ES-I3 (cell line): ENCODE measurements at regions not wholly inside any gene's neighbourhood (a gene's known extent, or its start where the extent isn't known, plus 50 kb on each side); places are given as distances from the start of the nearest gene placed in this dataset.

Source experiments
- H3K36me3 ChIP-seq: 2 replicates; pipeline ENCODE4 v1.6.1; 2013; ENCODE audit warnings: mild to moderate bottlenecking, low read length, control low read depth, moderate library complexity; ENCODE audit not compliant: insufficient read depth
- H3K4me1 ChIP-seq: 2 replicates; pipeline ENCODE4 v1.6.1; 2013; ENCODE audit warnings: mild to moderate bottlenecking, control low read depth, low read length; ENCODE audit not compliant: insufficient read depth
- H3K9ac ChIP-seq: 2 replicates; pipeline ENCODE4 v1.6.1; 2013; ENCODE audit warnings: low read depth, mild to moderate bottlenecking, low read length, moderate library complexity
- H3K9me3 ChIP-seq: 2 replicates; pipeline ENCODE4 v1.6.1; 2013; ENCODE audit warnings: mild to moderate bottlenecking, low read length, moderate library complexity; ENCODE audit not compliant: control insufficient read depth, insufficient read depth

DNA sequence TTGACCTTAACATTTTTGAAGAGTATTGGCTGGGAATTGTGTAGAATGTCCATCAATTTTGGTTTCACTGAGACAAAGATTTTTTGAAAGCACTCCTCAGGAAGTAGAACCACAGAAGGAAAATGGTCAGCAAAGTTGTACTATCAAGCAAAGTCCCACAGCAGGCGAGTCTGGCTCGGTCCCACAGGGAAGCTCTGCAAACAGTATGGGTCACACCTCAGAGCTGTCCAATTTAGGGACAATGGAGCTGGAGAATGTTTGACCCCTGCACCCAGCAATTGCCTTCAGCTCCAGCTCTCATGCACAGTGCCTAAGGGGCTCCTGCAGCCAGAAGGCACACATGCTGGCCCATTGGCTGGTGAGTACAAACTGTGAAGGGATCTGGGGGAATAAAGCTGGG lies 147.0 kb downstream of the MAFB start:
- H3K9me3 ChIP-seq, result no peaks in the 10 kb centered on the region
- no peaks in the 10 kb centered on the region for H3K36me3 ChIP-seq
- H3K4me1 ChIP-seq, result no peaks in the 10 kb centered on the region
- no peak overlapping the region for H3K9ac ChIP-seq

DNA sequence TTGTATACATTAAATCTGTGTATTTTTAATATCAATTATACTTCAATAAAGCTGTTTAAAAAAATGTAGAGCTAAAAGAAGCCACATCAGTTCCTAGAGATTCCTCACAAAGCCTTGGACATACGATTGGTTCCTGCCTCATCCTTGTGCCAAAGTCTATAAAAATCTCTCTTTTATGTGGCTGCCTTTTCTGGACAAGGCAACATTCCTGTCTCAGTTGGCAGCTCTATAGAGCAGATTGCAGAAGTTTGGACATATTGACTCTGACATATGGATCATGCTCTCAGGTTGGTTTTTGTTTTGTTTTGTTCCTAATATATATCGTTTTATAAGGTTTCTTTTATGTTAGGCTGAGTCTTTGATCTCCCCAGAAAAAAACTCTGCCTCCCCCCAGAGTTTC lies 148.9 kb downstream of the MAFB start:
- no peaks in the 10 kb centered on the region for H3K4me1 ChIP-seq
- no peaks in the 10 kb centered on the region for H3K9me3 ChIP-seq
- H3K9ac ChIP-seq, result no peak overlapping the region
- no peaks in the 10 kb centered on the region for H3K36me3 ChIP-seq

DNA sequence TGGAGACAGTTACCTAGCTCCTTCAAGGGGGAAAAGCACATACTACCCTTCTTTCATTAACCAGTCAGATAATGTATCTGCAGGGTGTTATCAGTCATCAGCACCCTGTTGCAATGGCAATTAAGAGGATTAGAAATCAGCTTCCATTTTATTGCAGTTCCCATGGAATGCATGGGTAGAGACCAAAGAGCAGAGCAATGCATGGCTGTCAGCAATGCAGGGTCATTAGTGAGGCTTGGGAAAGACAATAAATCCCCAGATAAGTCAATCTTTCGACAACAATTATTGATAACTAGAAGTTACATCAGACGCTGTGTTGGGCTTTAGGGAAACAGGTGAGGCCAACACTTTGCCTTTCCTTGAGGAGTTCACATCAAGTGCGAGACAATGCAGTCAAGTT lies 150.9 kb downstream of the MAFB start:
- Histone ChIP-seq H3K4me1 (no peaks in the 10 kb centered on the region), H3K9me3 (no peaks in the 10 kb centered on the region), H3K9ac (no peak overlapping the region)

DNA sequence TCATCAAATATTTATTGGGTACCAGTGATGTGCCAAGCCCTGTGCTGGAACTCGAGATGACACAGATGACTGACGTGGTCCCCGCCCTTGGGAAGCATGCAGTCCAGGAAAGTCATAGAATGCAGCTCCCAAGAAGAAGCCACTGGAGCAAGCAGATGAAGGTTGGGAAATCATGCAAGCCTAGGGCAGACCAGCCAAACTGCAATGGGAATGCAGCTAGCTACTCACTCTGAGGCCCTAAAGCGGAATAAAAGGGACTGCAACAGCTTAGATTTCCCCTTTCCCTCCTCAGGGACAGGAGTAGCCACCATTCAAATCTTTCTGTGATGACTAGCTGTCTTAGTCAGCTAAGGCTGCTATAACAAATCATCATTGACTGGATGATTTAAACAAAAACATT lies 152.2 kb downstream of the MAFB start:
- H3K9me3 ChIP-seq, result peaks cover 3% of the 10 kb centered on the region; the same call in 1 of the 2 replicates
- no peaks in the 10 kb centered on the region for H3K4me1 ChIP-seq
- H3K9ac ChIP-seq, result no peak overlapping the region
- H3K36me3 ChIP-seq, result no peaks in the 10 kb centered on the region

More for the DNA sequence above, 150.9 kb downstream of the MAFB start:
- H3K36me3 ChIP-seq, result no peaks in the 10 kb centered on the region

DNA sequence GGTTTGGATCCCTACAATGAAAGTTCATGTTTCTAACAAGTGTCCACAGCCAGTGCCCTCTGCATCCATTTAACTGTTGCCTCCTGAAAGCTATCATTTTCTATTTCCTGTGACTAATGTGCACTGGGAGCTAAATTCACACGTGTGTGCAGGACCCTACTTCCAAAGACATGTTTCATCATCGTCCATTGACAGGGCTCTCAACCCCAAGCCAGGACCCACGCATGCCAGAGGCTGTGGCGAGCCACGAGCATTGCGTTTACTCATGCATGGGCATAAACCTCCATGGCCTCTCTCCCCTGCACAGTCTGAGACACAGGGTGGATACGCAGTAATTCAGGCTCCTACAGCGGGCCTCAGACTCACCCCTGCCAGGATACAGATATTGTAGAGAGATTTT lies 153.2 kb downstream of the MAFB start:
- Histone ChIP-seq H3K4me1 (no peaks in the 10 kb centered on the region), H3K9me3 (peaks cover 11% of the 10 kb centered on the region; the same call in 1 of the 2 replicates), H3K9ac (no peak overlapping the region), H3K36me3 (no peaks in the 10 kb centered on the region)

DNA sequence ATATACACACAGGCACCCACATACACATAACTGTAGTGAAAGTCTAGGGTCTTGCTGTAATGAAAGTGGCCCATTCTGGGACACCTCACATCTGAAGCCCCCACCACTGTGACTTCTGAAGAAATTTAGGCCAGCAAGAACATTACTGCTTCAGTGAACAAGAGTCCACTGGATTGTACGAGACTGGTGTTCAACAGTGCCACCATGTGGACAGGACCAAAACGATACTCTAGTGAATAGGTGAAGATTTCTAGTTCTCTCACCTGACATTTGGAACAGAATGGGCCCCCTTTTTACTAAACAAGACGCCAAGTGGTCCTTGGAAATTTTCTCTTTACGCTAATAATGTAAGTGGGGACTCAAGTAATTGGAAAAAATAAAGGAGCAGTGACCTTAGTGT lies 156.9 kb downstream of the MAFB start:
- Histone ChIP-seq H3K9me3 (peaks cover 11% of the 10 kb centered on the region; the same call in 1 of the 2 replicates), H3K9ac (no peak overlapping the region), H3K4me1 (no peaks in the 10 kb centered on the region), H3K36me3 (no peaks in the 10 kb centered on the region)

DNA sequence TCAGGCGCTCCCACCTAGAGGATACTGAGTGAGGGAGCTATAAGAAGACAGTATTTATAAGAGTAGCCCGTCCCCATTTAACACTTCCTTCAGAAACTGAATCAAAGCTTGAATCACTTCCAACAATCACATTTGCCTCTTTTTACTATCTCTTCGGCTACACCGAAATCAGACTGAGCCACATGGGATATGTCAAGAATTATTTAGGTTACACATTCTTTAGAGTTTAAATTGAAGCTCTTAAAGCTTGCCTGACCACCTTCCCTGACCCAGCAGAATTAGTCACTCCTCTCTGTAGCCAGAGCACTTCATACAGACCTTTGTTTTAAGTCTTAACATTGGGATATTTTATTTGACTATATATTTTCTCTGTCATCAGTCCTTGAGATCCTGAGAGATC lies 163.7 kb downstream of the MAFB start:
- Histone ChIP-seq H3K9ac (no peak overlapping the region), H3K4me1 (no peaks in the 10 kb centered on the region), H3K9me3 (peaks cover 4% of the 10 kb centered on the region; the same call in 1 of the 2 replicates), H3K36me3 (no peaks in the 10 kb centered on the region)

DNA sequence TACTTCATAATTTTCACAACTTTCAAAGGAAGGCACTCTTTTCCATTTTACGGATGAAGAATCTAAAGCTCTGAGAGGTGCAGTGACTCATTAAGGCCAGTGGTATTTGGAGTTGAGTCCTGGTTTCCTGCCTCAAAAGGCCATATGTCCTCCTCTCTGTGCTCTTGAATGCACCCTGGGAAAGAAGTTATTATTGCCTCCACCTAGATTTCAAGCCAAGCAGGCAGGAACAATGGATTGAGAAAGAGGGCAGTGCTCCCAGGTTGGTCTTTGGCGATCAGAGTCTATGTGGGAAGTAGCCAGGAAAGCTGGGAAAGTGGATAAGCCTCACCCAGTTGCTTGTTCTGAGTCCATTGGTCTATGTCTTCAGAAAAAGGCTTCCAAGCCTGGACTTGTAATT lies 165.0 kb downstream of the MAFB start:
- no peak overlapping the region for H3K9ac ChIP-seq
- peaks cover 4% of the 10 kb centered on the region; the same call in 1 of the 2 replicates for H3K9me3 ChIP-seq
- H3K36me3 ChIP-seq, result no peaks in the 10 kb centered on the region
- H3K4me1 ChIP-seq, result no peaks in the 10 kb centered on the region

DNA sequence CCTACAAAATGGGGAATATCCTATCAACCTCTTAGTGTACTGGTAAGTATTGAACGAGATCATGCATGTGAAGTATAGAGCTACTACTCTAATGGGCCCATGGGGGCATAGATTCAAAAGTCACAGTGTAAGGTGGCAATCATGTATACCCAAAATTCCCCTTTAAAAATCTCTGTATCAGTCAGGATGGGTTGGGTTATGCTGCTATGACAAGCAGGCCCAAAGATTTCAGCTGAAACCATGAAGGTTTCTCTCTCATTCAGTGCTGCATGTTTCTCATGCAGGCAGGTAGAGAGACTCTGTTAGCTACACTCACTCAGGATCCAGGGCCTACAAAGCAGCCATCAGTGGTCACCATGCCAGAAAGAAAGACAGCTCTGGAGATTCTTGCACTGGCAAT lies 166.6 kb downstream of the MAFB start:
- Histone ChIP-seq H3K36me3 (no peaks in the 10 kb centered on the region), H3K9ac (no peak overlapping the region), H3K4me1 (no peaks in the 10 kb centered on the region), H3K9me3 (peaks cover 4% of the 10 kb centered on the region; the same call in 1 of the 2 replicates)

DNA sequence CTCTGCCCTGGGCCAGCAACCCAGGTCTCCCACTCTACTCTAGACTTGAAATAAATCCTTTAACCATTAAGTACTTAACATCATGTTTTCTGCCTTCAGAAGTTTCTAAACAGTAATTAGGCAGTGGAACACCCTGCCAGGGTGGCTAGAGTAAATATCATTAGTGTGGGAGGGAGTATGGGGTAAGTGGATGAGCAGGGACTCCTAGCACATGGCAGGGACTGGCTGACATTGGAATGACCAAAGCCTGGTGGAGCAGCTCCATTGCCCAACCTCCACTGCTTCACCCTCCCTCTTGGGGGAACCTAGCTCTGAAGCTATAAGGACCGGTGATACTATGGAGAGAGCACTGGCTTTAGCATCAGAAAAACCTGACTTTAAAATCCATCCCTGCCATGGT lies 167.1 kb downstream of the MAFB start:
- H3K36me3 ChIP-seq, result no peaks in the 10 kb centered on the region
- no peak overlapping the region for H3K9ac ChIP-seq

DNA sequence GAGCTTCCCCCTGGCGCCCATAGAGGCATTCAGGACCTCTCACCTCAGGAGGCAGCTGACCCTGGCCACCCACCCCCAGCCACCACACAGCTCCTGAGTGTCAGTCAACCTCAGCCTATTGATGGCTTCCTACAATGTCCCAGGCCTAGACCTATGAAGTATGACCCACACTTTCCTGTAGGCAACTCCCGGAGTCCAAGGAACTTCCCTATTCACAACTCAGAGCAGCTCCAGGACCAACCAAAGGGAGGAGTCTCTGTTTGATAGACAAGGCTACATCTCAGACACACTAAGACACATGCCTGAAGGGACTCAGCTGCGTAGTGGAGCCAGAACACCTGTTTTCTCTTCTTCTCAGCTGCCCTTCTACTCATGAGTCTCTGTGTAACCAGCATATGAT lies 169.1 kb downstream of the MAFB start:
- Histone ChIP-seq H3K4me1 (no peaks in the 10 kb centered on the region), H3K9me3 (peaks cover 4% of the 10 kb centered on the region; the same call in 1 of the 2 replicates), H3K36me3 (no peaks in the 10 kb centered on the region), H3K9ac (no peak overlapping the region)

More for the DNA sequence above, 167.1 kb downstream of the MAFB start:
- H3K9me3 ChIP-seq, result peaks cover 4% of the 10 kb centered on the region; the same call in 1 of the 2 replicates
- no peaks in the 10 kb centered on the region for H3K4me1 ChIP-seq

DNA sequence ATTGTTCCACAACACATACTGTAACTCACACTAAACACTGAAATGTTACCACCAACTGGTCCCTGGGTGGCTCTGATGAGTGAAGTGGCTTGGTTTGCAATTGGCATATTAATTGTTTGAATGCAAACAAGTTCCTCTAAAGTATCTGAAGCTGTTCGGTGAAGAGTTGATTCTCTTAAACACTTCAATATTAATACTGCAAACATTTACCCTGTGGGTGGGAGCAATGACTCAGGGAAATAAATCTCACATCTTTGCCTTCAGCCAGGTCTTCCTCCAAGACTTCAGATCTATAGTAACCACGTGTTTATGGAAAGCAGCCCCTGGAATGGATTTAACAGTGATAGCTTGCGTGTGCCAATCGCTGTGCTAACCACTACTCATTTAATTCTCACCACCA lies 176.0 kb downstream of the MAFB start:
- H3K4me1 ChIP-seq, result peaks cover 5% of the 10 kb centered on the region; the same call in 1 of the 2 replicates
- no peaks in the 10 kb centered on the region for H3K9me3 ChIP-seq
- H3K36me3 ChIP-seq, result no peaks in the 10 kb centered on the region
- H3K9ac ChIP-seq, result no peak overlapping the region

DNA sequence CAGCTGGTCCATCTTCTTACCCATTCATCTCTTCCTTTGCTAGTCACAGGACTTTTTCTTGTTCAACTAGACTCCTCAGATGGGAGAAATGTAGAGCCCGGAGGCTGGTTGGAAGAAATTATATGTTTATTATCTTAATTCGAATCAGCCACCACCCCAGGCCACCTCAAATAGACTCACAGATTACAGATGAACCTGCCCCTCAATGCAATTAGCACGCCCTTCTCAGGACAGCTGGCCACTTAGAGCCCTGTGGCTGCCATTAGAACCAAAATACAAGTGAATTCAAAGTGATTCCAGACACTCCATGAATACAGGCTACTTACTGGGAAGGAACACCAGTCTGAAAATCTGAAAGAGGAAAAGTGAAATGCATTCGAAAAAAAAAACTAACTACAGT lies 176.4 kb downstream of the MAFB start:
- H3K4me1 ChIP-seq, result peaks cover 5% of the 10 kb centered on the region; the same call in 1 of the 2 replicates

DNA sequence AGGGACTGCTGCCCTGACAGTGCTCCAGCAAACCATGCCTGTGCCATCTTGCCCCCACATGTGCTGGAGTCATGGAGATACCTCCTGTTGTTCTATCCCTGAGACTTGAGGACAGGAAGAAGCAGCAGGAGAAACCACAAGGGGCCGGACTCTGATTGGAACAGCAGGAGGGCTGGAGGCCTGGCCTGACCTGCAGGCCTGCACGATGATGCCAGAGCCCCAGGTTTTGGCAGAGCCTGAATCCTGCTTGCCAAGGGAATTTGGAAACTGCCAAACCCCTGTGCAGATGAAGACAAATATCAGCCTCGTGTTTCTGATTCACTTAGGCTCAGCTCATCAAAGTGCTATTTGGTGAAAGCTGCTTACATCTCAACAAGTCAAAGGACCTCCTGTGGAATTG lies 177.6 kb downstream of the MAFB start:
- Histone ChIP-seq H3K36me3 (no peaks in the 10 kb centered on the region), H3K9ac (no peak overlapping the region), H3K4me1 (peaks cover 5% of the 10 kb centered on the region; the same call in 1 of the 2 replicates), H3K9me3 (no peaks in the 10 kb centered on the region)

More for the DNA sequence above, 176.4 kb downstream of the MAFB start:
- Histone ChIP-seq H3K36me3 (no peaks in the 10 kb centered on the region), H3K9ac (no peak overlapping the region), H3K9me3 (no peaks in the 10 kb centered on the region)

DNA sequence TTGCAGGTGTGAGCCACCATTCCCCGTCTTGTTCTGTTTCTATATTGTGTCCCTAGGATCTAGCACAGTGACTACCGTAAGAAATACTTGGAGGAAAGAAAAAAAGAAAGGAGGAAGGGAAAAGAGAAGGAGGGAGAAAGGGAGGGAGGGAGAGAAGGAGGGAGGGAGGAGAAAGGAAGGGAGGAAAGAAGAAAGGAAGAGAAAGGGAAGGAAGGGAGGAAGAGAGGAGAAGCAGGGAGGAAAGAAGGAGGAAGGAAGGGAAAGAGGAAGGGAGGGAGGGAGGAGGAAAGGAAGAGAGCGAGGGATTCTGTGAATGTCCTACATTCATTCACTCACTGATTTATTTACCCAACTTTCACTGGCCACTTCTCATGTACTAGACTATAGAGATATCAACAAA lies 178.4 kb downstream of the MAFB start:
- Histone ChIP-seq H3K9me3 (no peaks in the 10 kb centered on the region), H3K36me3 (no peaks in the 10 kb centered on the region), H3K9ac (no peak overlapping the region), H3K4me1 (peaks cover 5% of the 10 kb centered on the region; the same call in 1 of the 2 replicates)

DNA sequence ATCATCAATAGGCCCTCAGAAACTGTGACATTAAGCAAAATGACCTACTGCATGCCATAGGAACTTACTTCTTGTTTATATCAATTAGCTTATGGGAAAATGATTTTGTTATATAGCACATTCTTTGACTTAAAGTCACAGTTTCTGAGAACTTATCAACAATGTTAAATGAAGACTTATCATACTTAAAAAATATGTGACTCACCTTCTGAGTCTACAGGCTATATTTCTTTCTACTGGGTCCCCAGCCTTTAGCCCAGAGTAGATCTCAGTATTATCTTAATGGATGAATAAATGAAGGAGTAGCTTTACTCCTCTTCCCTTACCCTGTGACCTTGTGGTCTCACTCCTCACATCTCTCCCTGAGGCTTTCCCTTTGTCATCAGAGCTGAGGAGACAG lies 180.2 kb downstream of the MAFB start:
- no peak overlapping the region for H3K9ac ChIP-seq

More for the DNA sequence above, 180.2 kb downstream of the MAFB start:
- Histone ChIP-seq H3K9me3 (no peaks in the 10 kb centered on the region), H3K4me1 (peaks cover 5% of the 10 kb centered on the region; the same call in 1 of the 2 replicates), H3K36me3 (no peaks in the 10 kb centered on the region)
